Testis (tissue), 2 donors: ENCODE measurements at regions not wholly inside any gene's neighbourhood (a gene's known extent, or its start where the extent isn't known, plus 50 kb on each side); places are given as distances from the start of the nearest gene placed in this dataset.
A peak's percentile ranks its signal among the peaks of the same experiment; 100 is the strongest.

ENCODE experiments used
- DNase-seq: peaks from one replicate; pipeline ENCODE4 v3.0.0-alpha.2; 2019
- H3K27ac ChIP-seq, 2 donors: fragments of 200-600 bp; sonication (generic); one replicate each; pipeline ENCODE4 v1.5.1; 2019
- H3K27me3 ChIP-seq: fragments of 200-600 bp; sonication (generic); one replicate; pipeline ENCODE4 v1.5.1; 2019
- H3K36me3 ChIP-seq: fragments of 200-600 bp; sonication (generic); one replicate; pipeline ENCODE4 v1.5.1; 2017; ENCODE audit warnings: low read depth; ENCODE audit errors: missing control alignments
- H3K4me1 ChIP-seq: fragments of 200-600 bp; sonication (generic); one replicate; pipeline ENCODE4 v1.5.1; 2019
- H3K4me3 ChIP-seq, 2 donors: fragments of 200-600 bp; sonication (generic); one replicate each; pipeline ENCODE4 v1.5.1; 2017 to 2019
- H3K9me3 ChIP-seq: fragments of 200-600 bp; sonication (generic); one replicate; pipeline ENCODE4 v1.5.1; 2017
- POLR2A ChIP-seq: fragments of 450-650 bp; IDR thresholded peaks from one replicate; pipeline ENCODE4 v1.6.1; 2017; ENCODE audit warnings: antibody characterized with exemption, mild to moderate bottlenecking, moderate library complexity
- WGBS, 2 donors: methylation state at CpG; one replicate each; pipeline ENCODE4 v1.1.5; 2018; 5-methylcytosine and 5-hydroxymethylcytosine counted together
- intact Hi-C: fragments of 100-400 bp; cut with DNase I; formaldehyde crosslinking; loops from one replicate; pipeline ENCODE4 v1.15.1; 2023; ENCODE audit warnings: low total_unique reads
- TF ChIP-seq, protein P1 (sequence below), 3 experiments: fragments of 450-650 bp in 2 of 3; fragments of 200-600 bp in 1 of 3; sonication (generic) in 1 of 3; IDR thresholded peaks; one replicate each; pipeline ENCODE4 v1.5.1; 2016 to 2019; ENCODE audit warnings: antibody characterized with exemption in 3 of 3, mild to moderate bottlenecking in 2 of 3, moderate library complexity in 1 of 3

DNA sequence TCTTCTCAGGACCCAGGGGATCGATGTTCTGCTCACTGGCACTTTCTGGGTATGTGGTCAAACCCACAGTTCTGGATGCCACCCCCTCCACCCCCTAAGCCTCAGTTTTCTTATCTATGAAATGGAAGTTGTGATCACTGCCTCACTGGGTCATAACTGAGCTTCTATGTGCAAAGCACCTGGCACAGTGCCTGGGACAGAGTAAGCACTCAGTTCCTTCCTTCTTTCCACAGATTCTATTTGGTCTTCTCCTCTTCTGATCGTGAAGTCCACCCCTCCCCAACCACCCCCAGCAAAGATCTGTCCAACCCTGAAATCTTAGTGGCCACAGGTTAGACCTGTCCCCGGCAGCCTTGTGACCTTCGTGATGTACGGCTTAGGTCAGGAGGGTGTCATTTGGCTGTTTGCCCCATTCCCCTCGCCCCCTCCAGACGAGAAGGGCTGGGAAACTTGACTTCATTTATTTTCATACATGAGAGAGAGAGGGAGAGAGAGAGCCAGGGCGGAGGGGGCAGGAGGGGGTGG is 181.4 kb downstream of the FGF18 start:
- Histone ChIP-seq H3K36me3 (no peaks in the 10 kb centered on the region), H3K27ac (no peak overlapping the region), H3K9me3 (no peaks in the 10 kb centered on the region), H3K4me3 (no peak overlapping the region), H3K27me3 (no peaks in the 10 kb centered on the region), H3K4me1 (no peaks in the 10 kb centered on the region)
- peak; percentile 24 for DNase-seq
- intact Hi-C loops, result no loop called here
- TF ChIP-seq, protein P1, sequence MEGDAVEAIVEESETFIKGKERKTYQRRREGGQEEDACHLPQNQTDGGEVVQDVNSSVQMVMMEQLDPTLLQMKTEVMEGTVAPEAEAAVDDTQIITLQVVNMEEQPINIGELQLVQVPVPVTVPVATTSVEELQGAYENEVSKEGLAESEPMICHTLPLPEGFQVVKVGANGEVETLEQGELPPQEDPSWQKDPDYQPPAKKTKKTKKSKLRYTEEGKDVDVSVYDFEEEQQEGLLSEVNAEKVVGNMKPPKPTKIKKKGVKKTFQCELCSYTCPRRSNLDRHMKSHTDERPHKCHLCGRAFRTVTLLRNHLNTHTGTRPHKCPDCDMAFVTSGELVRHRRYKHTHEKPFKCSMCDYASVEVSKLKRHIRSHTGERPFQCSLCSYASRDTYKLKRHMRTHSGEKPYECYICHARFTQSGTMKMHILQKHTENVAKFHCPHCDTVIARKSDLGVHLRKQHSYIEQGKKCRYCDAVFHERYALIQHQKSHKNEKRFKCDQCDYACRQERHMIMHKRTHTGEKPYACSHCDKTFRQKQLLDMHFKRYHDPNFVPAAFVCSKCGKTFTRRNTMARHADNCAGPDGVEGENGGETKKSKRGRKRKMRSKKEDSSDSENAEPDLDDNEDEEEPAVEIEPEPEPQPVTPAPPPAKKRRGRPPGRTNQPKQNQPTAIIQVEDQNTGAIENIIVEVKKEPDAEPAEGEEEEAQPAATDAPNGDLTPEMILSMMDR (IDR thresholded peaks at IDR 0.05), result no peak
- no peak for TF ChIP-seq POLR2A
- 33 to 42% methylated on average over 8 of the region's 8 CpGs for WGBS, 2 donors

DNA sequence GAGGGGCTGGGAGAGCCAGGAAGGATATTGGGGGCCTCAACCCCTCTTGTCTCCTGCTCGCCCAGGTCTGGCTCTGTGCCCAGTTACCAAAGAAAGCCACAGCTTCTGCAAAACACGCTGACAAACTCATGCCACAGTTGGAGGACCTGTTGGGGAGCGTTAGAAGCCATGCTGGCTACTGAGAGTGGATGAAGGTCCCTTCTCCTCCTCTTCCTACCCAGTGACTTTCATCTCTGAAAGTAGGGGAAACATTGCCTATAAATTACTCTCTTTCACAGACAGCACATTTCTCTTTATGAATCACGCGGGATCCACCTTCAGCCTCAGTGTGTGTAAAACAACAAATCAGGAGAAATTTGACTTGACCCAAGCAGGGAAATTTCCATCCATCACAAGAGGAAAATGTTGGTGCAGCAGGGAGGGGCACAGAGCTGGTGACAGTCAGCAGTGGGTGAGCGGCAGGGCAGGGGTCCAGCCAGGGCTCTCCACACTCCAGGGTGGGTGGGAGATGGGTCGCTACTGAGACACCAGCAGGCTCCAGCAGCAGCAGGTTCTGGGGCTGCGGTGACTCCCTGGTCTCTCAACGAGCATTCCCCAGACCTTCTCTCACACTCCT is 181.9 kb downstream of the FGF18 start:
- no peak for TF ChIP-seq POLR2A
- TF ChIP-seq, protein P1 (IDR thresholded peaks at IDR 0.05), result no peak
- Histone ChIP-seq H3K27me3 (no peaks in the 10 kb centered on the region), H3K27ac (no peak overlapping the region), H3K9me3 (no peaks in the 10 kb centered on the region), H3K4me1 (no peaks in the 10 kb centered on the region), H3K36me3 (no peaks in the 10 kb centered on the region), H3K4me3 (no peak overlapping the region)
- no peak for DNase-seq
- intact Hi-C loops, result no loop called here
- WGBS, 2 donors, result 49 to 61% methylated on average over 9 of the region's 9 CpGs

DNA sequence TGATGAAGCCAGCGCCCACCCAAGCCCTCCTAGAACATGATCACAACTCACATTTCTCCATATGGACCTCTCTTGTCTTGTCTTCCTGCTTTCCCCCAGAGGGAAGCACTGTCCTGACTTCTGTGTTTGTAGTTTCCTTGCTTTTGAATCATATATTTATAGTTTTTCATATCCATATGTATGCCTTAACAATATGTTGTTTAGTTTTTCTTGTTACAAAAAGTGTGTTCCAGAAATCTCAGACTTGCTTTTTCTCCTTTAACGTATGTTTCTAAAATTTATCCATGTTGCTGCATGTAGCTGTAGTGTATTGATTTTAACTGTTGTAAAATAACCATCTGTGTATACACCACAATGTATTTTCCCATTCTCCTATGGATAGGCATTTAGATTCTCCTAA is 182.0 kb upstream of the SMIM23 start:
- DNase-seq, result no peak
- no peaks in the 10 kb centered on the region for H3K9me3 ChIP-seq
- TF ChIP-seq, protein P1 (IDR thresholded peaks at IDR 0.05), result no peak
- TF ChIP-seq POLR2A, result no peak
- no peak overlapping the region for H3K27ac ChIP-seq
- no peaks in the 10 kb centered on the region for H3K4me1 ChIP-seq
- intact Hi-C loops, result no loop called here
- no peaks in the 10 kb centered on the region for H3K27me3 ChIP-seq
- WGBS, 2 donors, result 96 to 97% methylated on average over 2 of the region's 2 CpGs
- H3K4me3 ChIP-seq, result no peak overlapping the region
- no peaks in the 10 kb centered on the region for H3K36me3 ChIP-seq

DNA sequence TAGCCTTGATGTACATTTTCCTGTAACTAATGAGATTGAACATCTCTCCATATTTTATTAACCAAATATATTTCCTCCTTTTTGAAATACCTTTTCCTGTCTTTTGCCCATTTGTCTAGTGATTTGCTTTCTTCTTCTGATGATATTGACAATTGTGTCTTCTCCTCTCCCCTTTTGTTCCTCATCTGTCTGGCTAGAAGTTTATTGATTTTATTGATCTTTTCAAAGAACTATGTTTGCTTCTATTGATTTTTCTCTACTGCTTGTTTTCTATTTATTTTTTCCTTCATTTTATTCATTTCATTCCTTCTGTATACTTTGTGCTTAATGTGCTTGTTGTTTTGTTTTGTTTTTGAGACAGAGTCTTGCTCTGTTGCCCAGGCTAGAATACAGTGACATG is 181.4 kb upstream of the SMIM23 start:
- no peaks in the 10 kb centered on the region for H3K4me1 ChIP-seq
- no peaks in the 10 kb centered on the region for H3K9me3 ChIP-seq
- no peak for TF ChIP-seq POLR2A
- TF ChIP-seq, protein P1 (IDR thresholded peaks at IDR 0.05), result no peak
- no peak for DNase-seq
- H3K36me3 ChIP-seq, result no peaks in the 10 kb centered on the region
- intact Hi-C loops, result no loop called here
- no peak overlapping the region for H3K4me3 ChIP-seq
- no peaks in the 10 kb centered on the region for H3K27me3 ChIP-seq
- H3K27ac ChIP-seq, result no peak overlapping the region

DNA sequence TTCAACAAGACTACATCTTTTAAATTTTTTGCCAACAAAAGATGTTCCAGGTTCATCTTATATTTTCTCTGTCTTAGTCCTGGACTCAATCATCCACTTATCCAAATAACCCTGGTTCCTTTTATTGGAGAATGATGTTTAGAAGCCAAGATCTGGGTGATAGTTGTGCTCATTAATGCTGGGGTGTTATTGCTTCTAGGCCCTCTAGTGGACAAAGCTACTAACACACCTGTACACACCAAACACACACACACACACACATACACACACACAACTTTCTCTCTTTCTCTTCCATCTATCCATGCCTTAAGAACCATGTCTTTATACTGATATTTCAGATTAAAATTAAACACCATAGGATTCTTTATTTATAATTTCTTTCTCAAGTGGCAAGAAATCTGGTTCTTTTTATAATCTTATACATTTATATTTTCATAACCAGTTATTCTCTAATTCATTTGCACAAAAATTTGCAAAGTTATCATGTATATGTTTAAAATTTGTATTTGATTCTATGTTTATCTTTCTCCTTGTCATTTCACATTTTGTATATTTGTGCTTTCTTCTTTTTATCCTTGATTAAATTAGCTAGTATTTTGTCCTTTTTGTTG is 179.1 kb upstream of the SMIM23 start:
- Histone ChIP-seq H3K36me3 (no peaks in the 10 kb centered on the region), H3K27ac (no peak overlapping the region), H3K4me3 (no peak overlapping the region), H3K4me1 (no peaks in the 10 kb centered on the region), H3K27me3 (no peaks in the 10 kb centered on the region), H3K9me3 (no peaks in the 10 kb centered on the region)
- TF ChIP-seq, protein P1 (IDR thresholded peaks at IDR 0.05), result peak in 1 of 3 experiments; percentile 36
- TF ChIP-seq POLR2A, result no peak
- intact Hi-C loops, result no loop called here
- DNase-seq, result no peak
